GM12873 (cell line): ENCODE measurements at regions not wholly inside any gene's neighbourhood (a gene's known extent, or its start where the extent isn't known, plus 50 kb on each side); places are given as distances from the start of the nearest gene placed in this dataset.

Source experiments
- TF ChIP-seq, protein P1 (sequence below): IDR thresholded peaks from 2 replicates; pipeline ENCODE4 v1.5.1; 2012; ENCODE audit warnings: low read depth, mild to moderate bottlenecking, moderate library complexity, low read length, control low read depth; ENCODE audit not compliant: insufficient read depth; ENCODE audit errors: missing control alignments

- TF ChIP-seq, protein P1, sequence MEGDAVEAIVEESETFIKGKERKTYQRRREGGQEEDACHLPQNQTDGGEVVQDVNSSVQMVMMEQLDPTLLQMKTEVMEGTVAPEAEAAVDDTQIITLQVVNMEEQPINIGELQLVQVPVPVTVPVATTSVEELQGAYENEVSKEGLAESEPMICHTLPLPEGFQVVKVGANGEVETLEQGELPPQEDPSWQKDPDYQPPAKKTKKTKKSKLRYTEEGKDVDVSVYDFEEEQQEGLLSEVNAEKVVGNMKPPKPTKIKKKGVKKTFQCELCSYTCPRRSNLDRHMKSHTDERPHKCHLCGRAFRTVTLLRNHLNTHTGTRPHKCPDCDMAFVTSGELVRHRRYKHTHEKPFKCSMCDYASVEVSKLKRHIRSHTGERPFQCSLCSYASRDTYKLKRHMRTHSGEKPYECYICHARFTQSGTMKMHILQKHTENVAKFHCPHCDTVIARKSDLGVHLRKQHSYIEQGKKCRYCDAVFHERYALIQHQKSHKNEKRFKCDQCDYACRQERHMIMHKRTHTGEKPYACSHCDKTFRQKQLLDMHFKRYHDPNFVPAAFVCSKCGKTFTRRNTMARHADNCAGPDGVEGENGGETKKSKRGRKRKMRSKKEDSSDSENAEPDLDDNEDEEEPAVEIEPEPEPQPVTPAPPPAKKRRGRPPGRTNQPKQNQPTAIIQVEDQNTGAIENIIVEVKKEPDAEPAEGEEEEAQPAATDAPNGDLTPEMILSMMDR = no peak
Measured at GRCh38 chr14:87186737-87187136, 806.2 kb downstream of the GALC start.

- TF ChIP-seq, protein P1 = no peak
Measured at GRCh38 chr14:87185961-87186560, 806.9 kb downstream of the GALC start.

DNA sequence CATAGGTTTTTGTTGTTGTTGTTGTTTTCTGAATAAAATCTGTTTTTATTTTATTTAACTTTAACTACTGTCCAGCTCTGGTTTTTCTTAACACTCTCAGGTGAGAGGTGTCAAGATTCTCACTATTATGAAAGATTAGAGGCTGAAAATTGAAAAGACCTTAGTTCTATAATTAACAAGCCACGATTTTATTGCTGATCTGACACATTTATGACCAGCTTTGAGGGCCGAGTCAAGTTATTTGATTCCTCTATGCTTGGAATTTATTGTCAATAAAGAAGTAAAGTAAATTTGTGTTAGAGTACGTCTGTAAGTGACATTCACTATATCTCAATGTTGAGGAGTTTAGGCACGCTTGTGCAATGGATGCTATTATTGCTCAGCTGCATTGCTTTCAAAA, 808.8 kb downstream of the GALC start:
- TF ChIP-seq, protein P1 = no peak

GRCh38 chr14:87181288-87181687, 811.7 kb downstream of the GALC start:
- TF ChIP-seq, protein P1 = no peak

DNA sequence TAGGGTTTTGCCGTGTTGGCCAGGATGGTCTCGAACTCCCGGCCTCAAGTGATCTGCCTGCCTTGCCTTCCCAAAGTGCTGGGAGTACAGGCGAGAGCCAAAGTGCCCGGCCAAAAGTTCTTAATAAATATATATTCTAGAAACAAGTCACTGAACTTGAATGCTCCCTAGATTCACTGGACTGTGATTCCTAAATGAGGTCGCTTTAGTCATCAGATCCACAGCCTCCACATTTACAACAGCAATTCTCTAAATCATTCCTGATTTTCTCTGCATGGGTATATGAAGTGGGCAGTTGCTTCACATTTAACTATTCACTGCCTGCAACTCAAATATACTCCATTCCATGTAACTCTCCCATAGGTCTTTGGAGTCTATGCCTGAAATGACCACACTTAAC, 813.0 kb downstream of the GALC start:
- TF ChIP-seq, protein P1 = no peak

DNA sequence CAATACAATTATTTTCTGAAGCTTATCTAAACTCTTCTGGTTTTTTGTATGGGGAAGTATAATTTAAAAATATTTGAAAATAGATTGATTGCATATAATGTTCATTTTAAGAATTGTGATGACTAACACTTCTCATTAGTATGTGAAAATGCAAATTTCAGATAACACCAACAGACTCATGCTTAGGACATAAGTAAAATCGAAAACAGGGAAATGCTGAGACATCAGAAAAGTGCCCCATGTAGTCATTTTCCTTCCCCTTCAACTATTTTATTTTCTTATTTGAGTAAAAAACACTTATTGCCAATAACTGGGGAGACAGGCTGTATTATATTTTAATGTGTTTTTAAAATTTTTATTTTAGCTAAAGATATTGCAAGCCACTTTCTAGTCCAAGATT, 814.7 kb downstream of the GALC start:
- TF ChIP-seq, protein P1 = no peak

- TF ChIP-seq, protein P1 = no peak
Measured at GRCh38 chr14:87175175-87175574, 817.8 kb downstream of the GALC start.
